H1 (cell line): ENCODE measurements at regions not wholly inside any gene's neighbourhood (a gene's known extent, or its start where the extent isn't known, plus 50 kb on each side); places are given as distances from the start of the nearest gene placed in this dataset.

Experiments used
- CTCF ChIA-PET: fragments of 300-600 bp; sonication (Branson Sonifier 250); formaldehyde crosslinking; loops from one replicate; lab custom pipeline; 2021; ENCODE audit not compliant: partially characterized antibody; lab: Charles Lee
- POLR2A ChIA-PET: fragments of 300-600 bp; sonication (Branson Sonifier 250); formaldehyde crosslinking; loops from one replicate; lab custom pipeline; 2021; ENCODE audit warnings: inconsistent platforms; ENCODE audit not compliant: partially characterized antibody; lab: Charles Lee
- DNase-seq, 2 experiments: peaks; one replicate each; pipeline versions ENCODE4 v3.0.0 to v3.0.0-alpha.2; 2010 to 2022; ENCODE audit warnings: low spot score in 2 of 2, low read depth in 1 of 2, mixed read lengths in 1 of 2
- FAIRE-seq: peaks from 2 replicates; lab custom pipeline; 2011; peaks lifted over from hg19 to GRCh38; lab: Jason Lieb, UNC
- H2AFZ ChIP-seq: 2 replicates; pipeline ENCODE4 v1.8.1; 2012; ENCODE audit warnings: low read length, inconsistent platforms
- H2AK5ac ChIP-seq: 2 replicates; pipeline ENCODE4 v1.6.1; 2013; ENCODE audit warnings: low read depth, low read length
- H2BK120ac ChIP-seq: replicated peaks from 2 replicates; pipeline ENCODE3; 2013; ENCODE audit warnings: low read depth, low read length, inconsistent platforms
- H2BK12ac ChIP-seq: 2 replicates; pipeline ENCODE4 v1.6.1; 2013; ENCODE audit warnings: low read depth, low read length
- H2BK15ac ChIP-seq: 2 replicates; pipeline ENCODE4 v1.6.1; 2013; ENCODE audit warnings: low read length
- H2BK20ac ChIP-seq: 2 replicates; pipeline ENCODE4 v1.6.1; 2013; ENCODE audit warnings: low read length
- H2BK5ac ChIP-seq: 2 replicates; pipeline ENCODE4 v1.6.1; 2013; ENCODE audit warnings: low read depth, low read length
- H3K14ac ChIP-seq: 2 replicates; pipeline ENCODE4 v1.6.1; 2013; ENCODE audit warnings: inconsistent platforms; ENCODE audit not compliant: insufficient read length
- H3K18ac ChIP-seq: 2 replicates; pipeline ENCODE4 v1.6.1; 2013; ENCODE audit warnings: low read length; ENCODE audit errors: extremely low read depth
- H3K23ac ChIP-seq: 2 replicates; pipeline ENCODE4 v1.6.1; 2013; ENCODE audit warnings: inconsistent platforms; ENCODE audit not compliant: insufficient read length
- H3K23me2 ChIP-seq: 2 replicates; pipeline ENCODE4 v1.6.1; 2013; ENCODE audit warnings: low read depth, low read length
- H3K27ac ChIP-seq: 2 replicates; pipeline ENCODE4 v1.6.1; 2011; ENCODE audit warnings: low read depth, low read length, inconsistent platforms
- H3K27me3 ChIP-seq, 4 experiments: replicated peaks in 1 of 4; 1 replicate in 1 of 4; 2 replicates in 3 of 4; pipeline versions ENCODE4 v1.6.1 to v1.8.1; 2011 to 2013; ENCODE audit warnings: low read length in 3 of 4, mild to moderate bottlenecking in 3 of 4, inconsistent platforms in 2 of 4, mixed read lengths in 2 of 4, moderate library complexity in 1 of 4; ENCODE audit not compliant: control insufficient read depth in 3 of 4, insufficient read depth in 3 of 4; ENCODE audit errors: extremely low read depth in 1 of 4
- H3K36me3 ChIP-seq, 4 experiments: 2 replicates each; pipeline versions ENCODE4 v1.6.1 to v1.8.1; 2011 to 2013; ENCODE audit warnings: mild to moderate bottlenecking in 4 of 4, low read length in 3 of 4, moderate library complexity in 2 of 4, control low read depth in 1 of 4, inconsistent platforms in 1 of 4; ENCODE audit not compliant: insufficient read depth in 4 of 4, control insufficient read depth in 2 of 4
- H3K4ac ChIP-seq: replicated peaks from 2 replicates; pipeline ENCODE3; 2013; ENCODE audit warnings: low read length, low read depth, mixed read lengths, inconsistent platforms; ENCODE audit not compliant: insufficient read length
- H3K4me1 ChIP-seq, 4 experiments: replicated peaks in 1 of 4; 1 replicate in 1 of 4; 2 replicates in 3 of 4; pipeline versions ENCODE4 v1.6.1 to v1.8.1; 2011 to 2013; ENCODE audit warnings: low read length in 3 of 4, inconsistent platforms in 2 of 4, mixed read lengths in 1 of 4; ENCODE audit not compliant: insufficient read depth in 4 of 4, control insufficient read depth in 3 of 4
- H3K4me2 ChIP-seq, 2 experiments: 2 replicates each; pipeline versions ENCODE4 v1.6.1 to v1.8.1; 2011 to 2013; ENCODE audit warnings: low read depth in 2 of 2, low read length in 2 of 2, control low read depth in 1 of 2, inconsistent platforms in 1 of 2, mild to moderate bottlenecking in 1 of 2; ENCODE audit not compliant: insufficient read depth in 1 of 2
- H3K4me3 ChIP-seq, 4 experiments: fragments of 200-600, 300-600 bp in 1 of 4; sonication (generic), shearing (Covaris generic), sonication (Bioruptor Twin) in 1 of 4; 2 replicates each; pipeline versions ENCODE4 v1.5.1 to v1.8.1; 2011 to 2016; ENCODE audit warnings: low read length in 4 of 4, low read depth in 3 of 4, control low read depth in 2 of 4, inconsistent platforms in 2 of 4, mild to moderate bottlenecking in 2 of 4, mixed read lengths in 1 of 4, moderate library complexity in 1 of 4; ENCODE audit not compliant: insufficient read depth in 2 of 4; ENCODE audit errors: extremely low read depth in 1 of 4
- H3K56ac ChIP-seq: replicated peaks from 2 replicates; pipeline ENCODE3; 2013; ENCODE audit warnings: low read depth, mild to moderate bottlenecking, mixed read lengths, low read length, inconsistent platforms; ENCODE audit not compliant: insufficient read length
- H3K79me1 ChIP-seq: 2 replicates; pipeline ENCODE4 v1.6.1; 2013; ENCODE audit warnings: low read depth, low read length, control low read depth
- H3K79me2 ChIP-seq, 2 experiments: 2 replicates each; pipeline versions ENCODE4 v1.6.1 to v1.8.1; 2012 to 2013; ENCODE audit warnings: low read length in 2 of 2, mild to moderate bottlenecking in 2 of 2, inconsistent platforms in 1 of 2; ENCODE audit not compliant: insufficient read depth in 2 of 2, control insufficient read depth in 1 of 2
- H3K9ac ChIP-seq, 4 experiments: replicated peaks in 1 of 4; 1 replicate in 1 of 4; 2 replicates in 3 of 4; pipeline versions ENCODE4 v1.6.1 to v1.8.1; 2011 to 2013; ENCODE audit warnings: low read depth in 3 of 4, low read length in 3 of 4, control low read depth in 2 of 4, mild to moderate bottlenecking in 2 of 4, moderate library complexity in 2 of 4, inconsistent platforms in 1 of 4; ENCODE audit errors: extremely low read depth in 1 of 4
- H3K9me3 ChIP-seq, 2 experiments: 2 replicates each; pipeline versions ENCODE4 v1.6.1 to v1.8.1; 2012 to 2013; ENCODE audit warnings: mild to moderate bottlenecking in 2 of 2, moderate library complexity in 2 of 2, control low read depth in 1 of 2, inconsistent platforms in 1 of 2, low read depth in 1 of 2, low read length in 1 of 2, mixed read lengths in 1 of 2; ENCODE audit not compliant: insufficient read depth in 2 of 2
- H4K20me1 ChIP-seq, 2 experiments: replicated peaks in 1 of 2; 2 replicates each; pipeline versions ENCODE3 to v1.8.1; 2011 to 2013; ENCODE audit warnings: inconsistent platforms in 2 of 2, low read length in 2 of 2, mild to moderate bottlenecking in 1 of 2; ENCODE audit not compliant: insufficient read depth in 2 of 2, control insufficient read depth in 1 of 2
- H4K5ac ChIP-seq: 2 replicates; pipeline ENCODE4 v1.6.1; 2013; ENCODE audit warnings: low read length, low read depth, mixed read lengths, inconsistent platforms; ENCODE audit not compliant: insufficient read length
- H4K8ac ChIP-seq: 2 replicates; pipeline ENCODE4 v1.8.0; 2013; ENCODE audit warnings: mild to moderate bottlenecking, moderate library complexity, low read length, inconsistent platforms; ENCODE audit not compliant: insufficient read depth; ENCODE audit errors: extremely low read depth
- H4K91ac ChIP-seq: replicated peaks from 2 replicates; pipeline ENCODE3; 2013; ENCODE audit warnings: low read length, mixed read lengths, inconsistent platforms; ENCODE audit not compliant: insufficient read length
- CBX8 ChIP-seq: fragments of 300-800, 300-1000 bp; sonication (generic); IDR thresholded peaks from 2 replicates; pipeline ENCODE4 v1.7.1; 2016; ENCODE audit warnings: low read depth, low read length, borderline replicate concordance
- CTBP2 ChIP-seq: IDR thresholded peaks from 2 replicates; pipeline ENCODE4 v1.7.0; 2011; ENCODE audit warnings: borderline replicate concordance, mild to moderate bottlenecking, moderate library complexity, mixed read lengths, low read length; ENCODE audit not compliant: insufficient read depth, insufficient read length
- EGR1 ChIP-seq: IDR thresholded peaks from 2 replicates; pipeline ENCODE4 v1.6.1; 2011; ENCODE audit warnings: low read depth, low read length, borderline replicate concordance
- HDAC2 ChIP-seq, 2 experiments: fragments of 300-600 bp in 1 of 2; sonication (generic) in 1 of 2; IDR thresholded peaks; 2 replicates each; pipeline ENCODE4 v1.6.1; 2011 to 2012; ENCODE audit warnings: low read depth in 2 of 2, low read length in 2 of 2, mild to moderate bottlenecking in 2 of 2, moderate library complexity in 2 of 2, borderline replicate concordance in 1 of 2, inconsistent platforms in 1 of 2
- KDM1A ChIP-seq: fragments of 200-600, 300-600 bp; sonication (generic); IDR thresholded peaks from 2 replicates; pipeline ENCODE4 v1.7.1; 2016; ENCODE audit warnings: mild to moderate bottlenecking, low read length, borderline replicate concordance
- NANOG ChIP-seq: IDR thresholded peaks from 2 replicates; pipeline ENCODE4 v1.6.1; 2011; ENCODE audit warnings: low read length, low read depth, mild to moderate bottlenecking, inconsistent platforms; ENCODE audit not compliant: insufficient read depth, poor library complexity, severe bottlenecking
- RFX5 ChIP-seq: IDR thresholded peaks from 2 replicates; pipeline ENCODE4 v1.6.1; 2011; ENCODE audit warnings: low read depth, low read length, improper control_type of control experiment, borderline replicate concordance
- TAF7 ChIP-seq: optimal IDR thresholded peaks from 2 replicates; pipeline ENCODE3; 2011; ENCODE audit warnings: low read depth, mild to moderate bottlenecking, inconsistent platforms, low read length, moderate library complexity, borderline replicate concordance
- ZNF274 ChIP-seq: IDR thresholded peaks from 2 replicates; pipeline ENCODE4 v1.7.0; 2012; ENCODE audit warnings: low read length, borderline replicate concordance; ENCODE audit errors: extremely low read depth
- WGBS, 2 experiments: shearing (Covaris generic) in 1 of 2; methylation state at CpG; one replicate each; pipeline versions ENCODE4 v1.1.6 to v1.1.7; 2013 to 2015; ENCODE audit warnings: low lambda C conversion rate in 2 of 2, mixed read lengths in 2 of 2, inconsistent platforms in 1 of 2, low coverage in 1 of 2, missing lambda C conversion rate in 1 of 2; ENCODE audit not compliant: insufficient replicate concordance in 2 of 2, insufficient coverage in 1 of 2, insufficient read length in 1 of 2; ENCODE audit errors: extremely low coverage in 1 of 2, missing lambda C conversion rate in 1 of 2; 5-methylcytosine and 5-hydroxymethylcytosine counted together
- TF ChIP-seq, protein P1 (sequence below): IDR thresholded peaks from 2 replicates; pipeline ENCODE4 v1.6.1; 2012; ENCODE audit warnings: inconsistent platforms

DNA sequence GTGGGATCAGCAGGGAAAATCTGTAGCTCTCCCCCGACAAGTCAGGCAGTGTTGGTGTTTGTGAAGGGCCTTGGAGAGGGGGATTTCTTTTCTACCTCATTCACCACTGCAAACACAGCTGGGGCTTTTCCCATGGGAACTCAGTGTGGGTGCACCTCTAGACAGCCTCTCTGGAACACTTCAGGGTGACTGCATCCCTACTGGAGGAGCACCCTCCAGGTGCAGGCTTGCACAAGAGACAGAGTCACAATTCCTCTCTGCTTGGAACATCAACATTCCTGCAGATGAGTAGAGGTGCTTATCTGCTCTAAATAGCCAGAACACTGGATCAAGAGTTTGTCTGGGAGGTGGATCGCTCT is 72.7 kb upstream of the AKAP13 start:
- no peak overlapping the region for H2BK15ac ChIP-seq
- H2AK5ac ChIP-seq: no peak overlapping the region
- no peaks in the 10 kb centered on the region for H3K36me3 ChIP-seq
- ChIA-PET POLR2A (no interaction called here), CTCF (interaction anchor here (1.3 to 1.9 kb wide), 3 partner anchors 10 to 23 kb away, joined by 5 to 6 read pairs (median 5); no protein-coding TSS in a partner anchor)
- FAIRE-seq: no peak
- H4K8ac ChIP-seq: no peak overlapping the region
- H3K27me3 ChIP-seq: no peaks in the 10 kb centered on the region; a peak in 1 of 7 replicates
- H2BK20ac ChIP-seq: no peak overlapping the region
- no peaks in the 10 kb centered on the region for H4K20me1 ChIP-seq
- H3K4ac ChIP-seq: no peak overlapping the region
- no peaks in the 10 kb centered on the region for H3K23me2 ChIP-seq
- TF ChIP-seq CTBP2 (no peak), TAF7 (no peak), NANOG (no peak), EGR1 (no peak), HDAC2 (IDR thresholded peaks at IDR 0.05; ENCODE audit: borderline replicate concordance in 1 of 2, low read depth in 2 of 2, low read length in 2 of 2) (no peak), ZNF274 (no peak), CBX8 (no peak), RFX5 (no peak), KDM1A (no peak)
- TF ChIP-seq, protein P1, sequence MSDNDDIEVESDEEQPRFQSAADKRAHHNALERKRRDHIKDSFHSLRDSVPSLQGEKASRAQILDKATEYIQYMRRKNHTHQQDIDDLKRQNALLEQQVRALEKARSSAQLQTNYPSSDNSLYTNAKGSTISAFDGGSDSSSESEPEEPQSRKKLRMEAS: no peak
- no peak overlapping the region for H3K4me3 ChIP-seq
- no peak overlapping the region for H2BK12ac ChIP-seq
- H3K23ac ChIP-seq: no peak overlapping the region
- no peak overlapping the region for H2AFZ ChIP-seq
- H2BK5ac ChIP-seq: no peak overlapping the region
- H2BK120ac ChIP-seq: no peak overlapping the region
- H3K18ac ChIP-seq: no peak overlapping the region
- H3K79me2 ChIP-seq: no peaks in the 10 kb centered on the region
- no peak overlapping the region for H3K4me2 ChIP-seq
- H3K27ac ChIP-seq: no peak overlapping the region
- H4K91ac ChIP-seq: no peak overlapping the region
- H3K9ac ChIP-seq: no peak overlapping the region
- H3K56ac ChIP-seq: no peak overlapping the region
- no peaks in the 10 kb centered on the region for H3K9me3 ChIP-seq
- 88% methylated on average over 2 of the region's 2 CpGs; no CpG with 5 or more reads in 1 of the 2 experiments for WGBS, 2 experiments
- peaks cover 0 to 5% (median 2%) of the 10 kb centered on the region in 4 experiments; a peak in 4 of 7 replicates for H3K4me1 ChIP-seq
- no peak overlapping the region for H3K14ac ChIP-seq
- no peak overlapping the region for H4K5ac ChIP-seq
- DNase-seq: no peak
- no peaks in the 10 kb centered on the region for H3K79me1 ChIP-seq
